A172 (cell line): ENCODE measurements at regions not wholly inside any gene's neighbourhood (a gene's known extent, or its start where the extent isn't known, plus 50 kb on each side); places are given as distances from the start of the nearest gene placed in this dataset.
A peak's percentile ranks its signal among the peaks of the same experiment; 100 is the strongest.

ENCODE experiments used
- DNase-seq: peaks from one replicate; pipeline ENCODE4 v3.0.0-alpha.2; 2015; ENCODE audit warnings: low spot score

DNA sequence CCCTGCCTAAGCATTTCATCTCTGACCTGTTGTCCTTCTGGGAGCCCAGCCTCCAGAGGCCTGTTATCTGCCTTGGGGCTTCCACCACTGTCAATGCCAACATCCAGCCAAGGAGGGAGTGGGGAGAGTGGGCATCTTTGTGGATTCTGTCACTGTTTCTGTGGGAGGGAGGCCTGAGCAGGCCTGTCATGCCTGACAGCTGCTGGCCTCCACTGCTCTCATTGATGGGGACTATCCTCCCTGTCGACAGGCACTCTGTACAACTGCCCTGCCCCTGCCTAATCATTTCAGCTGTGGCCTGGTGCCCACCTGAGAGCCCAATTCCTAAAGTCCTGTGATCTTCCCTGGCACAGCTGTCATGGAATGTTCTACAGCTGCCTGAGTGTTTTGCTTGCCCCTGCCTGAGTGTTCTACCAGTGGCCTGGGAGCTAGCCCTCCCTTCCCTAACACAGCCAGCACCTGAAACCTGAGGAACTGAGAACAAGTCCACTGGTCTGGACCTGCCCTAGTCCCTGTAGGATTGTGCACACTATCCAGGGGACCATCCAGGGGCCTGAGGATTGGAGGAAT lies 145.3 kb downstream of the FAM83B start:
- no peak for DNase-seq

DNA sequence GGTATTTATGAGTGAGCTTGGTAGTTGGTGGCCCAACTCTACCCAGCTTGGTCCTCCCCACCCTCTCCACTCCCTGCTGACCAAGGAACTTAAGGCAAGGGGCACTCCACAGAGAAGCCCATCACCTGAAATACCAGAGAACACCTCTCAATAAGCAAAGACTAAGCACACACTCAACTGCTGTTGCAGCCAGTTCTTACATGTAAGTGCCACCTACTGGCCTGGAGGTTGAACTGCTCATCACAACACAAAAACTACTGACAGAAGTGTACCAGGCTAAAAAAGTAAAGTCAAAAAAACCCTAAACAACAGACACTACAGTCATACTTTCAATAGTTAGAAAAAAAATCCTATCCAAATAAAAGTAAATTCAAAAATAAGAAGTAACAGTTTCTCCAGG lies 146.2 kb downstream of the FAM83B start:
- DNase-seq: peak; percentile 17

DNA sequence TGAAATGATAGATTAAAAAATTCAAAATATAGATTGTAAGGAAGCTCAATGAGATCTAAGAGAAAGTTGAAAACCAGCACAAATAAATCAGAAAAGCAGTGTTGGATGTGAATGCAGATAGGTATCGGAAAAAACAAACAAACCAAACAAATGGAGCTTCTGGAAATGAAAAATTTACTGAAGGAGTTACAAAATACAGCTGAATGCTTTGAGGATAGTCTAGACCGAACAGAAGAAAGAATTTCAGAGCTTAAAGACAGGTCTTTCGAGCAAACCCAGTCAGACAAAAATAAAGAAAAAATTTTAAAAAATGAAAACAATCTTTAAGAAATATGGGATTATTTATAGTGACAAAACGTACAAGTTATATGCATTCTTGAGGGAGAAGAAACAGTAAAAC lies 146.7 kb downstream of the FAM83B start:
- DNase-seq: no peak

DNA sequence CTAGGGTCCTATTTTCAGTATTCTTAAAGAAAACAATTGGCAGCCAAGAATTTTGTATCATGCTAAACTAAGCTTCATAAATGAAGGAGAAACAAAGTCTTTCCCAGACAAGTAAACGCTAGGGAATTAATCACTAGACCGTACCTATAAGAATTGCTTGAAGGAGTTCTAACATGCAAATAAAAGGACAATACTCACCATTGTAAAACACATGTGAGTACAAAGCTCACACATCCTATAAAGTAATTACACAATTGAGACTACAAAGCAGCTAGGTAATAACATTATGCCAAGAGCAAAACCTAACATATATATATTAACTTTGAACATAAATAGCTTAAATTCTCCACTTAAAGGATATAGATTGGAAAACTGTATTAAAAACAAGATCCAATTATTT lies 147.4 kb downstream of the FAM83B start:
- DNase-seq: no peak

DNA sequence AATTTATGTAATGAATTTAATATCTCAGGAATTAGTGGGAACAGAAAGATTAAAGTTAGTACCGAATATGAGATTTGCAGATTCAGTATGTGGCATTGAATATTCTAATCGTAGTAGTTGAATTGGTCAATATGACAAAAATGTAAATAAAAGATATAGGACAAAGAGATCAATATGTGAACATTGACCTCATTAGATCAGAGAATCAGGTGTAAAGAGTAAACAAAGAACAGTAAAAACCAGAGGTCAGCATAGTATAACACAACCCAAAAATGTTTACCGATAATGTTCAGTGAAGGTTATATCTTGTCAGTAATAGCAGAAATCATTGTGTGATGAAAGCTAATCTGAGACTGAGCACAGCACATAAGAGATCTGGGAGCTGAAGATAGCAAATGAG lies 152.0 kb downstream of the FAM83B start:
- no peak for DNase-seq

DNA sequence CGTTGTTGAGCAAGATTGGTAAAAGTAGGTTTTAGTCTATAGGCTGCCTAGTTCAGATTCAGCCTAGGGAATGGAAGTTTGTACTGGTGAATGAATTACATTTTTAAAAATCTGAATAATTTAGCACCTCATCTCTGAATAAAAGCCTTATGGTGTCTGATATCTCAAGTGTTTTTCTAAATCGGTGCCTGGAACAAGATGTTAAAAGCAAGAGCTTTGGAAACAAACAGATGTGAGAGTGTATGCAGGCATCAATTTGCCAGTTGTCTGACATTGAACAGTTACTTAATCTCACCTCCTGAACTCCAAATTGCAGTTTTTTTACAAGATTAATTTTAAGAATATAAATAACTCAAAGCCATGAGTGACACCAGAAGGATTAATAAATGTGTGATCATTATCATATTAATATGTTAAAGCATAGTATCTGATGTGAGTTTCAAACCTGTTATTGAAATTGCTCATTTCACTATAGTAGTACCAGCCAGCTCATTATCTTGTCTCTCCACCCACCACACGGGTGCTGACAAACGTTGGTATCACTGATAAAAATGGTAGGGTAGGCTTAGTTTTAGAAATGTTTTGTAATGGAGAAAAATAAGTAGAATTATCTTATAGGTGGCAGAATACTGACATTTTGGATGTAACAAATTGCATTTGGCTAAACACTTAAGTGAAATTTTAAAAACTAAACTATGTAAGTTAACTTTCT lies 157.3 kb downstream of the FAM83B start:
- DNase-seq: no peak

DNA sequence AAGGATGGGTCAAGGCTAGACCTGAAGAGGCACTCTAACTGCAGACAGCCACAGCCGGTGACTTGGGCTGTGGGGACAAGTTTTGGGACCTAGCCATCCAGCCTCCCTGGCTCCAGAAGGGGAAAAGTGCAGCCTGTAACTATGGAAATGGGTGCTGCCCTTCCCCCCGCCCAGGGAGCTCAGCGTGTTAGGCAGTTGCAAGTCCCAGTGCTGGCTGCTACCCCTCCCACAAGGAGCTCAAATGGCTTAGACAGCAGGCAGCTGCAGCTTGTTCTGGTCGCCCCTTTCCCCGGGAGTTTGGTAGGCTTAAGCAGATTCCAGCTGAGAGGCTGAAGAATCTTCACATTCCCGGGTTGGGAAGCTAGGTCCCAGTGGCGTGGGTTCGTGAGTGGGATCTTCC lies 162.6 kb downstream of the FAM83B start:
- DNase-seq: no peak

DNA sequence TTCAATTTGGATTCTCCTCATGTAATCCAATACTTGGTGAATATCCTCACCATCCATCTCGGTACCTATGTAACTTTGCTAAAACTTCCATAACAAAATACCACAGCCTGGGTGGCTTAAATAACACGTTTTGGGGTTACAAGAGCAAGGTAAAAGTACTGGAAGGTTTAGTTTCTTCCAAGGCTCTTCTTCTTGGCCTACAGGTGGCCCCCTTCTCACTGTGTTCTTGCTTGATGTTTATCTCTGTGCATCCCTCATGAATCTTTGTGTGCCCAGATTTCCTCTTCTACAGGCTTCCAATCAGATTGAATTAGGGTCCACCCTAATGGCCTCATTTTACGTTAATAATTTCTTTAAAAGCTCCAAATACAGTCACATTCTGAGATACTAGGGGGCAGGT lies 163.3 kb upstream of the HCRTR2 start:
- no peak for DNase-seq

DNA sequence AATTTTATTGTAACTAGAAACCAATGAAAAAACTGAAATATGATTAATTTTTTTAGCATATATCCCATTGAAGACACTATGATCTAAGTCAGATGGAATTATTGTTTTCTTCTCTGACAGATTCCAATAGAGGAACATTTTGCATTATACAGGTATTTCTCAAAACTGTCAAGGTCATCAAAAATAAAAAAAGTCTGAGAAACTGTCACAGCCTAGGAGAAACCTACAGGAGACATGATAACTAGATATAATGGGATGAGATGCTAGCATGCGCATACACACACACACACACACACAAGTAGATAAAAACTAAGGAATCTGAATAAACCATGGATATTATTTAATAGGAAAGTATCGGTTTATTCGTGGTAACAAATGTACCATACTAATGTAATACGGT lies 161.9 kb upstream of the HCRTR2 start:
- DNase-seq: no peak

DNA sequence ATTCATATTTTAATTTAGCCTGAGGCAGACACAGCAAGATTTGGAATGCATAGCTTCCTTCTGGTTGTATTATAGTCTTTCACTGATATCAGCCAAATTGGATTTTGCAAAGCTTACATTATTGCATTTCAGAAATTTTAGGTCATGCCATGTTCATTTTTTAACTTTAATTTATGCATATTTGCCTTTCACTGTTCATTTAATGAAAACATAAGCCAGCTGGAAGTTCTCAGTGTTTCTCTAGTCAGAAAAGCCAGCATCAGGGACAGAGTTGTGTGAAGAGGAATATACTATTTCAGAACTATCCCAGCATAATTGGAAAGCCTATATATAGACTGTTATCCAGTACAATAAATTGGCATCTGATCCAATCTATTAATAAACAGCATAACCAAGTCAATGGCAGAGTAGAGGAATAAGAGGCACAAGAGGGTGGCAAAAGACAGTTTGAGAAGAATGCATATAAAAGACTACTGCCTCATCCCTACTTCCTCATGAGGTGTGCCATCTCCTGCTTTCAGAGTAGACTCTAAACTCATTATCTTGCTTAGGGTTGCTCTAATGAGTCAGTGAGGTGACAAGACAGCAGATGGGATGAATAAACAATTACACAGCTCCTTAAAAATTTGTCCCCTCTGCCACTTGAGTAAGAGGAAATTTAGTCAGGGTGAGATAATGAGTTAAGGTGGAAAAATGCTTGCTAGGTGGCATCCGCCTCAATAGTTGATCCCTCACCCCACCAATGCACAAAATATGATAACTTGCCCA lies 159.8 kb upstream of the HCRTR2 start:
- peak; percentile 4 for DNase-seq

DNA sequence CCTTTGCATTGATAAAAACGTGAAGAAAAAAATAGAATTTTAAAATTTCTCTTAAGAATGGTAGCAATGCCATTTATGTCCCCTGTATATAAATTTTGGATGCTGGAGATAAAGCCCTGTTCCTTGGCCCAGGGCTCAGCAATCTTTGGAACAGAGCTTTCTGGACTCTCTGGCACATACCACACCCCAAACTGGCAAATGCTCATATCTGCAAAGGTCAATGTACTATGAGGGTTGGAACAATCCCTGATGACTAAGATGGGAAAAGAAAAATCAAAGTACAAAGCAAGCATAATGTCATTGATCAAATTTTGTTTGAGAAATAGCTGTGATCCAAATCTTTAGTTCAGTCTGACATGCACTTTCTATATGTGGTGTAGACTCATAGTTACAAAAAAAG lies 158.1 kb upstream of the HCRTR2 start:
- DNase-seq: no peak

DNA sequence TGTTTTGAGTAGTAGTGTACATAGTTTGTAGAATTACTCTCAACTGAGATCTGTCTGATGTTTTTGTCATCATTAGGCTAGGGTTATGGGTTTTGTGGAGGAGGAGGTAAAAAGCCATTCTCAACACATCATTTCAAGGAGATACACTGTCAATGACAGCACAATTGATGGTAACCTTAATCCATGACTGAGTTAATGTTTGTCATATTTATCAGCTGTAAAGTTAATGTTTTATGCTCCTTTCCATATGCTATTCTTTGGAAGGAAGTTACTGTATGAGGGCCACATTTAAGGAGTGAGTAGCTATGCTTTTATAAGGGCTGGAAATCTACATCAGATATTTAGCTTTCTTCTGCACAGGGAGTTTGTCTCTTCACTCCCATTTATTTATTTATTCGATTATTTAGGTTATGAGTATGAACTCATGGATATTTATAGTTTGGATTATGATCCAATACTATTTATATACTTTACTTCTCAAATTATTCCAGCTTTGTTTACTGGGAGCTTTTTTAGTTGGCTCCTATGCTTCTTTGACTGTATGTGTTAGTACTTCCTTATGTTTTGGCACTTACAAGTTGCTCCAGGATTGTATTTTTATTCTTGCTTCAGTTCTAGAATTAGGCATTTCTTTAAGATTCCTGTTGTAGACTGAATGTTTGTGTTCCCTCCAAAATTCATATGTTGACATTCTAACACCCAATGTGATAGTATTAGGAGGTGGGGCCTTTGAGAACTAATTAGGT lies 156.6 kb upstream of the HCRTR2 start:
- no peak for DNase-seq

DNA sequence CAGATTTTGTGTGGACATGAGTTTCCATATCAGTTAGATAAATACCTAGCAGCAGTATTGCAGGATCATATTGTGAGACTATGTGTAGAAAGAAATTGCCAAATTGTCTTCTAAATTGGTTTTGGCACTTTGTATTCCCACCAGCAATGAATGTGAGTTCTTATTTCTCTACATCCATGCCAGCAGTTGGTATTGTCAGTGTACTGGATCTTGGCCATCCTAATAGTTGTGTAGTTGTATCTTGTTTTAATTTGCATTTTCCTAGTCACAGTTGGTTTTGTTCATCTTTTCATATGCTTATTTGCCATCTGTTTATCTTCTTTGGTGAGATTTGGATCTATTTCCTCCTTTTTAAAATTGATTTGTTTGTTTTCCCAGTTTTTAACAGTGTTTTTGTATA lies 154.7 kb upstream of the HCRTR2 start:
- DNase-seq: no peak

DNA sequence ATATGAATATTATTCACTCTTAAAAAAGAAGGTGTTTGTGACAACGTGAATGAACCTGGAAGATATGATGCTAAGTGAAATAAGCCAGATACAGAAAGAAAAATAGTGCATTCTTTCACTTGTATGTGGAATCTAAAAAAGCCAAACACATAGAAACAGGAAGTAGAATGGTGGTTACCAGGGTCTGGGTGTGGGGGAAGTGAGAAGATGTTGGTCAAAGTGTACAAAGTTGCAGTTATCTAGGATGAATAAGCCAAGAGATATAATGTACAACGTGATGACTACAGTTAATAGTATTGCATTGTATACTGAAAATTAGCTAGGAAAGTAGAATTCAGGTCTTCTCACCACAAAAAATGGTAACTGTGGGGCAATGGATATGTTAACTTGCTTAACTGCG lies 151.1 kb upstream of the HCRTR2 start:
- no peak for DNase-seq

DNA sequence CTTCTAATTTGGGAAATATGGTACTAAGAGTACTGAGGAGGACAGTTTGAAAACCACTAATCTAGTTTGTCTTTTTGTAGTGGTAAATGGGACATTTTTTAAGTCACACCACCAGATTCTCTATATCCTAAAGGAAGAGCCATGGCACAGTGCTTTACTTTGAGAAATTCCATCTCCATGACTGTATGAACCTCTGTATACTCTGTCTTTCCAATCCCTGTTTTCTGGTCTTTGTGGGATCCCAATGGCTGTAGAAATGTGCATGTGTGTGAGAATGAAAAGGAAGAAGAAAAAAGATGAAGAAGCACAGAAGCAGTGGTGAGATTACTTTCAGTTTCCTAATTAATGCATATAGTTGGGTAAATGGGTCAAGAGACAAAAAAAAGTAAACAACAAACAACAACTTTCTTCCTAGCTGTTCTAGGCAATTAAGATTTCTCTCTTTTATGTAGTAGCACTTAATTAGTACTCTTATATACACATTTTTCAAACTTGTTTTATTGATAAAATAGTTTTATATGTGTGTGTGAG lies 141.2 kb upstream of the HCRTR2 start:
- DNase-seq: no peak

DNA sequence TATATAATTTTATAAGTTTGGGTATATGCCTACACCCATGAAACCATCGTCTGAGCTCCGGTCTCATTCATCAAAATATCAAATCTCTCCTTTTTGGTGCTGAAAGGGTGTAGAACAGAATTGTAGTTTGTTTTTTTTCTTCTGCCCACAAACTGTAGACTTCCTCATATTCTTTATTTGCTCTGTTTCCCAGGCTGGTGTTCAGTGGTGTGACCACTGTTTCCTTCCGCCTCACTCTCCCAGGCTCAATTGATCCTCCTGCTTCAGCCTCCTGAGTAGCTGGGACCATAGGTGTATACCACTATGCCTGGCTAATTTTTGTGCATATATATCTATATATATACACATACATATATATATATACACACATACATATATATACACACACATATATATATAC lies 139.6 kb upstream of the HCRTR2 start:
- DNase-seq: no peak

DNA sequence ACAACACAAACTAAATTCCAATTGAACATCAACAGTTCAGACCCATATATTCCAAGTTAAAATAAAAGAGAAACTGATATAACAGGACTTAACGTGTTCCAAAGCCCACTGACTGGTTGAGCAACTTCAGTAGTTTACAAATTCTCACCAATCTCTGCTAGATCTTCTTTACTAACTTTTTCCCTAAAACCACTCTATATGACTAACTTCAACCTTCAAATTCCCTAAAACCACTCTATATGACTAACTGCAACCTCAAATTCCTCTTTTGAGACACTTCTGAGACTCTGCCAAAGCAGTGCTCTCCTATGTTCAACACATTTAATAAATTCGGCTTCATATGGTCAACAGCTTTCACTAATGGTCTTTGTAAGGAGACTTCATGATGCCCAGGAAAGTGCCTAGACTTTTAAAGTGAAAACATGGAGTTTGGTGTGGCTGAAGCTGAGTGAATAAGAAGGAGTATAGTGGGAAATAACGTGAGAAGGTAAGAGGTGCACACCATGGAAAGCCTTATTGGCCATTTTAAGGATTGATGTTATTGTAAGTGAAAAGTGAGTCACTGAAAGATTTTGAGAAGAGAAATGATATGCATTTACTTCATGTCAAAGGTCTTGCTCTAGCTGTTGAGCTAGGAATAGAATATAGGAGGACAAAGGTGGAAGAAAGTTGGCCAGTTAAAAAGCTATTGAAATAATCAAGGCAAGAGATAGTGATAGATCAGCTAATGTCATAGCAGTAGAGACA lies 134.0 kb upstream of the HCRTR2 start:
- peak; percentile 64 for DNase-seq

DNA sequence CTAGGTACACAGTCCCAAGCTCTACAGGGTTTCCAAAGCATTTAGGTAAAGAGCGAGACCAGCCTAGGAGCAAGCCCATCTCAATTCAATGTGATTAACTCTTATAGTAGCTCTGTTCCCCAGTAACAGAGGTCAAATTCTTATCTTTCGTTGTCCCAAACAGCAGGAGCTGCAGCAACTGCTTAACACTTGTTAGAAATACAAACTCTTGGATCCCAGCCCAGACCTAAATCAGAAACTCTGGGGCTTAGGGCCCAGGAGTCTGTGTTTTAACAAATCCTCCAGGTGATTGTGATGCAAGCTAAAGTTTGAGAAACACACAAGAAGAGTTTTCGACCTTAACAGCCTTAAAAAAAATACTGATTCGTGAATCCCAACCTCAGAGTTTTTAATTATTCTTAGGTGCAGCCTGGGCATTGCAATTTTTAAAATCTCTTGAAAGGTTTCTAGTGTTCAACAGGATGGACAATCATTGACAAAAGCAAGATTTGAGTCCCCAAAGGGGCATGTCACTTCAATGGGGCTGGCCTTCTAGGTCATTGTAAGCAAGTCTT lies 127.4 kb upstream of the HCRTR2 start:
- no peak for DNase-seq

DNA sequence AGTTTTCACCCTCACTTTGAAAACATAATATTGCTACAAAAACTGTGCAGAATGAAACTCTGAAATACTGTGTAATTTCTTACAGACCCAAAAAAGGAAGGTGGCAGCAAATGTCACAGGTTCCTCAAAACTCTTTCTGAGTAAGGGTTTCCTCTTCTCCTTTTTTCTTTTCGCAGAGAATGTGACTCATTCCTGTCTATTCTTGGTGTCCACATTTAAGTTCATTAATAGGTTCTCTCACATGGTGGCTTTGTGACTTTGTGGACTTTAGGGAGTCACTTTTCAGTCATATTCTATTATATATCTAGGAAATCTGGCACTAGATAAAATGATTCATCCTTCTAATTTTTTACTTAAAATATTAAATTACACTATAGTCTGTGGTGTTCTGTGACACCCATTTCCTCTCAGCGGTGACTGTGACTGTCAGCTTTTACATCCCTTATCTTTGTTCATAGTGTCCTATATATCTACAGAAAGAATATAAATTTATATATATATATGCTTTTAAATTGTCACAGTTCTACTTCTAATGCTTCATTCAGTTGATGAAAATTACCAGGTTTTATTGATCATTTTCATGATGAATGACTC lies 126.8 kb upstream of the HCRTR2 start:
- DNase-seq: peak; percentile 8

DNA sequence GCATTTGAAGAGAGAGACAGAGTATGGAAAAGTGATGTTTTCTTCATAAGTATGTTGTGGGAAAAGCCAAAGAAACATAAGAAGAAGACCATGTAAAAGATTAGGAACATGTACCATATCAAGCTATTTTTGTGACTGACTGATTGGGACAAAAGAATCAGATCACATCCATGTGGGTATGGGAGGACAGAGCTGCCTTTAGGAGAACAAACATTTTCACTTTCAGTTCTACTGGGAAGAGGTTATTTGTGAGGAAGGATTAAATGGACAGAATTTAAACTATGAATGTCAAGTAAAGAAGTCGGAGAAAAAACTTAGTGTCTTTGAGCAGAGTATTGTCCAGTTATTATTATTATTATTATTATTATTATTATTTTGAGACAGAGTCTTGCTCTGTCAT lies 124.4 kb upstream of the HCRTR2 start:
- no peak for DNase-seq

DNA sequence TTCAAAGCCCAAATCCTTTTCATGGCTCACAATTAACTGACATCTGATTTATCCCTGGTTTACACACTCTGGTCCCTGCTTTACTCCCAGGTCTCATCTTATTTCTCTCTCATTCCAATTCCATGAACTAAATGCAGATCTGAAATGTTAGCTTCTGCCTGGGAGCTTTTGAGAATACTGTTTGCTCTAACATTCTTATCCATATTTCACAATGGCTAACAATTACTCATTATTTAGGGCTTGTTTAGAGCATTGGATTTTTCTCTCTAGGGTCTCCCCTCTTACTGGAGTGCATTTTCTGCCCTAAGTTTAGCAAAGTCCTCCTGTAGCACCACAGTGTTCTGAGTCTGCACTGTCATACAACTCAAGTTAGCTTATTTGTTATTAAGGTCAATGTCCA lies 121.5 kb upstream of the HCRTR2 start:
- DNase-seq: no peak
